Stimulated activated effector memory CD8-positive, alpha-beta T cell treated with anti-CD3 and anti-CD28 coated beads, Interleukin-12 subunit alpha, Interleukin-12 subunit beta, amount 100 ng/mL, for 72 hours (primary cell): ENCODE measurements at regions not wholly inside any gene's neighbourhood (a gene's known extent, or its start where the extent isn't known, plus 50 kb on each side); places are given as distances from the start of the nearest gene placed in this dataset.
"Not testable (repeated sequence)": the region's sequence is repeated elsewhere in the genome, so short reads cannot be mapped to it uniquely, and the experiment has no call there.

Experiments used
- ATAC-seq: fragments of 150-1000 bp; cut with Tn5 transposase; 2 replicates; pipeline ENCODE4 v1.10.0; 2021
- DNase-seq, 2 donors: peaks; one replicate each; pipeline ENCODE4 v3.0.0; 2021 to 2022; ENCODE audit warnings: low spot score in 2 of 2
- H3K27ac Mint-ChIP-seq: one replicate; pipeline ENCODE4 v1.8.0; 2022; ENCODE audit warnings: mild to moderate bottlenecking, mixed read lengths
- H3K36me3 Mint-ChIP-seq: one replicate; pipeline ENCODE4 v1.8.0; 2022; ENCODE audit warnings: mild to moderate bottlenecking, mixed read lengths
- H3K4me1 Mint-ChIP-seq: one replicate; pipeline ENCODE4 v1.8.0; 2022; ENCODE audit warnings: mixed read lengths
- H3K4me3 Mint-ChIP-seq: one replicate; pipeline ENCODE4 v1.8.0; 2022; ENCODE audit warnings: mild to moderate bottlenecking, mixed read lengths
- H3K9me3 Mint-ChIP-seq: one replicate; pipeline ENCODE4 v1.8.0; 2022; ENCODE audit warnings: mixed read lengths

GRCh38 chr2:8599421-8600242 lies 82.2 kb upstream of the ID2 start:
- Mint-ChIP-seq H3K4me1 (peaks cover 12% of the 10 kb centered on the region), H3K9me3 (no peaks in the 10 kb centered on the region), H3K27ac (no peak overlapping the region), H3K4me3 (no peak overlapping the region), H3K36me3 (no peaks in the 10 kb centered on the region)
- DNase-seq (no peak), ATAC-seq (no peak)

DNA sequence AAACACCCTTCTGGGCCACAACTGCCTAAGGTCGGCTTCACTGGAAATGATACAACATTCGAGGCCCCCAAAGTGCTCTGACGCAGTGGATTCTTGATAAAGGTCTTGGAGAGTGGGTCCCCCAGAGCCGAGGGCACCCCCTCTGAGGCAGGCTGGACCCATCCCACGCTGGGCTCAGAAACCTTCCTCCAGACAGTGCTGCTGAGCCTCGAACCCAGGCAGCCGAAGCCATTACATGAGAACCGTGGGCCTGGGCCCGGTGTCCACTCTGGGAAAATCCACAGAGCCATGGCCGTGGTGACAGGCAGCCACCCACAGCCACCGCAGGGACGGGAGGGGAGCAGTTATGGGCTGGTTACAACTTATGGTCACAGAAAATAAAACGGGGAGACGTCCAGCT lies 81.4 kb upstream of the ID2 start:
- no peak overlapping the region for H3K4me3 Mint-ChIP-seq
- no peaks in the 10 kb centered on the region for H3K36me3 Mint-ChIP-seq
- no peak for DNase-seq
- no peaks in the 10 kb centered on the region for H3K9me3 Mint-ChIP-seq
- no peak for ATAC-seq
- no peak overlapping the region for H3K27ac Mint-ChIP-seq
- H3K4me1 Mint-ChIP-seq, result peaks cover 13% of the 10 kb centered on the region

DNA sequence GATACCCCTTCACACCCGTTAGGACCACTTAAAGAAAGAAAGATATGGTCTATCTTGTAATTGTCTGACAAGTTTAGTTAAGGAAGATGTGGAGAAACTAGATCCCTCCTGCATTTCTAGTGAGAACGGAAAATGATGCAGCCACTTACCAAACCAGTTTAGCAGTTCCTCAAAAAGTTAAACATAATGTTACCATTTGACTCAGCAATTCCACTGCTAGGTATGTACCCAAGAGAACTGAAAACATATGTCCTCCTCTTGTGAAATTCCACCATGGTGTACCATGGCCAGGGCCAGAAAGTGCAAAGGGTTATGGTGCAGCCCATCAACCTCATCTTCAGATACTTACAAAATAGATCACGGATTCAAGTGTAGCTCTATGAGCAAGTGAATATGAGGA lies 79.0 kb upstream of the ID2 start:
- no peak for ATAC-seq
- Mint-ChIP-seq H3K9me3 (no peaks in the 10 kb centered on the region), H3K4me3 (no peak overlapping the region), H3K27ac (no peak overlapping the region), H3K4me1 (peaks cover 19% of the 10 kb centered on the region), H3K36me3 (no peaks in the 10 kb centered on the region)
- DNase-seq, result no peak

DNA sequence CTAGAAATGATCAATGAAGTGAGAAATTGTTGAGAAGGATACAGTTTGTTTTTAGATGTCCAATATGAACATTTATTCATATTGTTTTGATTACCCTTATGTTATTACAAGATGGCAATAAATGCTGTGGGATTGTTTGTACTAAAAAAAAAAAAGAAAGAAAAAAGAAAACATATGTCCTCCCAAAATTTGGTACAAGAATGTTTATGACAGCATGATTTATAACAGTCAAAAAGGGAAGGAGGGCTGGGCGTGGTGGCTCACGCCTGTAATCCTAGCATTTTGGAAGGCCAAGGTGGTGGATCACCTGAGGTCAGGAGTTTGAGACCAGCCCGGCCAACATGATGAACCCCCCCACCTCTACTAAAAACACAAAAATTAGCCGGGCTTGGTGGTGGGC lies 78.5 kb upstream of the ID2 start:
- peaks cover 24% of the 10 kb centered on the region for H3K4me1 Mint-ChIP-seq
- not testable (repeated sequence) for ATAC-seq, H3K36me3 Mint-ChIP-seq

GRCh38 chr2:8604262-8604661 lies 77.6 kb upstream of the ID2 start:
- Mint-ChIP-seq H3K4me1 (peaks cover 33% of the 10 kb centered on the region), H3K36me3 (no peaks in the 10 kb centered on the region), H3K9me3 (peaks cover 2% of the 10 kb centered on the region), H3K27ac (no peak overlapping the region), H3K4me3 (no peak overlapping the region)
- ATAC-seq (no peak), DNase-seq (no peak)

More for the DNA sequence above, 78.5 kb upstream of the ID2 start:
- not testable (repeated sequence) for H3K9me3 Mint-ChIP-seq, H3K27ac Mint-ChIP-seq, DNase-seq, H3K4me3 Mint-ChIP-seq

DNA sequence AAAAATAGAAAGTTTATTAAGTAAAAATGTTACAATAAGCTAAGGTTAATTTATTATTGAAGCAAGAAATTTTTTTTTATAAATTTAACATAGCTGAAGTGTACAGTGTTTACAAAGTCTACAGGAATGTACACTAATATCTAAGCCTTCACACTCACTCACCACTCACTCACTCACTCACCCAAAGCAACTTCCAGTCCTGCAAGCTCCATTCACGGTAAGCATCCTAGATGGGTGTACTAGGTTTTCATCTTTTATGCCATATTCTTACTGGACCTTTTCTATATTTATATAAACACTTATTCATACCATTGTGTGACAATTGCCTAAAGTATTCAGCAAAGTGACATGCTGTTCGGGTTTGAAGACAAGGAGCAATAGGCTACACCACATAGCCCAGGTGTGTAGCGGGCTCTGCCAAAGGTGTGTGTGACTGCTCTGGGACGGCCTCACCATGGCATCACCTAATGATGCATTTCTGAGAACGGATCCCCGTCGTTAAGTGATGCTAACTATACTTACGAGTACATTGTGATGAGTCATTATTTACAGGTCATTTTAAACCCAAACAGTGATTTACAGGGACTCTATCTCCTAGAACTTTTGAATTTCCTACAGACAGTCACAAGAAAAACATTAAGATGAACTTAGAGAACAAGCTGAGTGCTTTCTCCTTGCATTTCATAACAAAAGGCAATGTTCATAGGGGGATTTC lies 76.3 kb upstream of the ID2 start:
- Mint-ChIP-seq H3K36me3 (no peaks in the 10 kb centered on the region), H3K27ac (no peak overlapping the region), H3K9me3 (peaks cover 3% of the 10 kb centered on the region), H3K4me1 (peaks cover 36% of the 10 kb centered on the region), H3K4me3 (no peak overlapping the region)
- DNase-seq, result no peak
- ATAC-seq, result peak; percentile 29

- Mint-ChIP-seq H3K4me1 (peaks cover 36% of the 10 kb centered on the region), H3K36me3 (no peaks in the 10 kb centered on the region), H3K4me3 (no peak overlapping the region), H3K27ac (no peak overlapping the region), H3K9me3 (peaks cover 7% of the 10 kb centered on the region)
- ATAC-seq (no peak), DNase-seq (no peak)
Observed at GRCh38 chr2:8606226-8606625, 75.6 kb upstream of the ID2 start.

- ATAC-seq (no peak), DNase-seq (no peak)
- Mint-ChIP-seq H3K4me3 (no peak overlapping the region), H3K4me1 (peaks cover 36% of the 10 kb centered on the region), H3K27ac (no peak overlapping the region), H3K9me3 (peaks cover 7% of the 10 kb centered on the region), H3K36me3 (no peaks in the 10 kb centered on the region)
Observed at GRCh38 chr2:8606649-8607550, 75.0 kb upstream of the ID2 start.

GRCh38 chr2:8607606-8608005 lies 74.2 kb upstream of the ID2 start:
- Mint-ChIP-seq H3K27ac (no peak overlapping the region), H3K36me3 (no peaks in the 10 kb centered on the region), H3K4me1 (peaks cover 36% of the 10 kb centered on the region), H3K4me3 (no peak overlapping the region), H3K9me3 (peaks cover 7% of the 10 kb centered on the region)
- ATAC-seq, result no peak
- no peak for DNase-seq

DNA sequence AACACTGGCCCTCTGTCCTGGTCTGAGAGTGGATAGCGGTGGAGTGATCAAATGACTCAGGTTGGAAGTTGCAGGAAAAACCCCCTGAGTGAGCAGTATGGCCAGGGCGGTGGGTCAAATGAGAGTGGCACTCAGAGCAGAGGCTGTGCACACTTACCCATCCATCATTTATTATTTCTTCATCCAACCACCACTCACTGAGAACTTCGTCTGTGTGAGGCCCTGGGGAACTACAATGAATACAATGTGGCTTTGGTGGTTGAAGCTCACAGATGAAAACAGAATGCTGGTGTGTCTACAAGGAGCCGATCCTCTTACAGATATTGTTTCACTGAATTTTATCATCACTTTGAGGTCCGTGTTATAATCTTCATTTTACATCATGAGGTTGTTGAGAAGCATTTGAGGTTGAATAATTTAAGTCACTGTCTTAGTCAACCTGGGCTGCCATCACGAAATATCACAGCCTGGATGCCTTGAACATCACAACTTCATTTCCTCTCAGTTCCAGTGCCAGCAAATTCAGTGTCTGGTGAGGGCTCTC lies 73.4 kb upstream of the ID2 start:
- peak overlapping the region; percentile 32 for H3K27ac Mint-ChIP-seq
- peaks cover 36% of the 10 kb centered on the region for H3K4me1 Mint-ChIP-seq
- H3K9me3 Mint-ChIP-seq, result peaks cover 7% of the 10 kb centered on the region
- H3K36me3 Mint-ChIP-seq, result no peaks in the 10 kb centered on the region
- DNase-seq, result peak in 1 of 2 donors; percentile 72
- H3K4me3 Mint-ChIP-seq, result peak overlapping the region; percentile 4
- ATAC-seq, result peak; percentile 95

DNA sequence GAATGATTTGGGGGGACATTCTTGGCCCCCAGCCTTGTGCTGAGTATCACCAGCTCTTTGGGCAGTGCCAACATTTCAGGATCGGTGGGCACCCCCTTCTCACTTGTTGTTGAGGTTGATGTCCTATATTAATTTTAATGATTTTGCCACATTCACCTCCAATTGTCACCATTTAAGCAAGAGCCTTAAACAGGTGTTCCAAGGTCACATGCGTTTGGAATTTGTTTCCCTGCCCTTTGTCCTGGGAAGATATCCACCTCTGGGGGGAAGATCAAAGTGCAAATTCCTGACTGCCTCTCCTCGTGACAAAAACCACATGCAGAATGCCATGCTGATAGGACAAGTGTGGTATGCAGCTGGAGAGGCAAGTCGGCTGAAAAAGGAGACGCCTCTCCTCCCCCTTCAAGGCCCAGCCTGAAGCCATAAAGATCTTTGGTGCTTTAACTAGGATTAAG lies 72.5 kb upstream of the ID2 start:
- H3K9me3 Mint-ChIP-seq, result peaks cover 7% of the 10 kb centered on the region
- peak overlapping the region; percentile 32 for H3K27ac Mint-ChIP-seq
- ATAC-seq, result no peak
- H3K4me1 Mint-ChIP-seq, result peaks cover 36% of the 10 kb centered on the region
- H3K4me3 Mint-ChIP-seq, result peak overlapping the region; percentile 4
- H3K36me3 Mint-ChIP-seq, result no peaks in the 10 kb centered on the region
- DNase-seq, result no peak

GRCh38 chr2:8610775-8611174 lies 71.1 kb upstream of the ID2 start:
- not testable (repeated sequence) for H3K36me3 Mint-ChIP-seq, ATAC-seq, DNase-seq, H3K27ac Mint-ChIP-seq, H3K9me3 Mint-ChIP-seq, H3K4me3 Mint-ChIP-seq
- peaks cover 41% of the 10 kb centered on the region for H3K4me1 Mint-ChIP-seq

GRCh38 chr2:8611246-8611645 lies 70.6 kb upstream of the ID2 start:
- DNase-seq (no peak), ATAC-seq (no peak)
- H3K36me3 Mint-ChIP-seq, result no peaks in the 10 kb centered on the region
- H3K9me3 Mint-ChIP-seq, result peaks cover 7% of the 10 kb centered on the region
- H3K27ac Mint-ChIP-seq, result no peak overlapping the region
- no peak overlapping the region for H3K4me3 Mint-ChIP-seq
- peaks cover 37% of the 10 kb centered on the region for H3K4me1 Mint-ChIP-seq

GRCh38 chr2:8611700-8612099 lies 70.2 kb upstream of the ID2 start:
- Mint-ChIP-seq H3K27ac (no peak overlapping the region), H3K4me3 (no peak overlapping the region), H3K36me3 (no peaks in the 10 kb centered on the region), H3K9me3 (peaks cover 7% of the 10 kb centered on the region), H3K4me1 (peaks cover 33% of the 10 kb centered on the region)
- DNase-seq, result no peak
- ATAC-seq, result no peak

- Mint-ChIP-seq H3K36me3 (no peaks in the 10 kb centered on the region), H3K4me3 (no peak overlapping the region), H3K4me1 (peaks cover 27% of the 10 kb centered on the region), H3K27ac (no peak overlapping the region), H3K9me3 (peaks cover 7% of the 10 kb centered on the region)
- no peak for ATAC-seq
- DNase-seq, result no peak
Observed at GRCh38 chr2:8612734-8613179, 69.1 kb upstream of the ID2 start.
